ENCODE measurements at regions not wholly inside any gene's neighbourhood (a gene's known extent, or its start where the extent isn't known, plus 50 kb on each side); places are given as distances from the start of the nearest gene placed in this dataset.
"Not testable (repeated sequence)": the region's sequence is repeated elsewhere in the genome, so short reads cannot be mapped to it uniquely, and the experiment has no call there.

- no peak for DNase-seq (ENCODE audit: low read depth in 2 of 2)
These were observed 122.5 kb upstream of the GDNF start for GRCh38 chr5:37962389-37962788.

DNA sequence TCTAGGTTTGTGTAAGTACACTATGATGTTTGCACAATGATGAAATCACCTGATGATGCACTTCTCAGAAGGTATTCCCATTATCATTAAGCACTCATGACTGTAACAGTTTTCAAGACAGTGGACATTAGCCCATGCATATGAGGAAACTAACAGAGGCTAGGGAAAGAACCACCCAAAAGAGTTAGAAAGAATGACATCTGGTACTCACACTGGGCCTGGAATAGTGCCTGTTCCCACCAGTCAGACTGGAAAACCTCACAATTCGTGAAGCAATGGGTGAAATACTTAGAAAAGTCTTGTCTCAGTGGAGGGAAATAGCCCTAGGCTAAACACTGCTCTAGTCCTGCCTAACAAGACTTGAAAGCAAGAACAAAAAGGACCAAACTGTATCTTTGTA, 117.4 kb upstream of the GDNF start:
- no peak for DNase-seq (ENCODE audit: low read depth in 2 of 2)

DNA sequence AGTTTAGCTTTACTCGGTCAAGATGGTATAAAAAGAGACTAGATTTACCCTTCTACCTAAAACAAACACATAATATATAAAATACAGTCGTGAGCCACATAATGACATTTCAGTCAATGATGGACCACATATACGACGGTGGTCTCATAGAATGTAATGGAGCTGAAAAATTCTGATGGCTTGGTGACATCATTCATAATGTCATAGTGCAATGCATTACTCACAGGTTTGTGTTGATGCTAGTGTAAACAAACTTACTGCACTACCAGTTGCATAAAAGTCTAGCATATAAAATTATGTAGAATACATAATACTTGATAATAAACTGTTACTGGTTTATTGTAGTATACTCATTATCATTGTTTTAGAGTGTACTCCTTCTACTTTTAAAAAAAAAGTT, 115.9 kb upstream of the GDNF start:
- no peak for DNase-seq (ENCODE audit: low read depth in 2 of 2)

- DNase-seq (ENCODE audit: low read depth in 2 of 2), result no peak
These were observed 114.7 kb upstream of the GDNF start for GRCh38 chr5:37954561-37954960.

DNA sequence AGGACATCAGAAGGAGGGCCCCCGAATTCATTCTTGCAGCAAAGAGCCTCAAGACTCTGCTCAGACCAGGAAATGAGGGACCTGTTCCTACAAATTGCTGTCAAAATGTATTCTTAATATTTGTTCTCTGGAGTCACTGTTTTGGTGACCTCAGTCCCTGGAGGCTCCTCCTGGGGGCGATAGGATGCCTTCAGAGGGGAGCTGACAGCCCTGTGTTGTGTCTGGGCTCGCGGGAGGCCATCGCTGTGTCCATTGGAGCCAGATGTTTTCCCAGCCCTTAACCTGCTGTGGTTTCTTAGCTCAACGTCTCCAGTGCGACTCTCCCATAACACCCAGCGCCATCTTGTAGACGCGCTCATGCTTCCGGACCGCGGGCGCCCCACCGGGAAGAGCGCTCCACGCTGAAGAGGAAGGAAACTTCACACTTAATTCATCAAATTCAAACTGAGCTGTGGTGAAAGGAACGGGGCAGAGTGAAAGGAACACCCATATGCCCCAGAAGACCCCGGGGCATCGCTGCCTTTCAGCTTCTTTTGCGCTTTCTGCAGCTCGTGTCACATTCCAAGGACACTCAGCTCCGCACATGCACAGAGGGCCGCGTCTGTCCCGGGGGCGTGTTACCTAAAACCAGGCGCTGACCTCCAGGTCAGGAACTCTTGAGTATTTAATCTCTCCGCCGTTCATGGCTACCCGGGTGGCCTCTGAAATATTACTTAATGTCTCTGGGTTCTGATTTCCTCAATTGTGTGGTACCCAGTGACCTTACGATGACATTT, 112.3 kb upstream of the GDNF start:
- DNase-seq (ENCODE audit: low read depth in 2 of 2), result no peak

DNA sequence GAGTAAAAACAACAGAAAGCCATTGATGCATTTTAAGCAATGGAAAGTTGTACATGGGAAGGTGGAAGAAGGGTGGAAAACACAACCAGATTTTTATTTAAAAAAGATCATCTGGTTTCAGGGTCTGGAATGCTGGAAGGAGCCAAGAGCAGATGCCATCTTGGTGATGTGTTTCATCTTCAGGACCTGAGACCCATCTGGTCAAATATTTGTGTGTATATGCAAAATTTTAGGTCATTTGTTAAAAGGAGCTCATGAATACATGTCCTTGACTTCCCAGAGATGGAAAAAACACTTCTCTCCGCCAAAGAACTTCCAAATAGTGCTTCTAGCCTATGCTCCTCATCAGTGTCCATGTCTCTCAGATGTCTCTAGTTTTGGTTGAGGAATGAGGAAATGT, 110.6 kb upstream of the GDNF start:
- no peak for DNase-seq (ENCODE audit: low read depth in 2 of 2)

DNA sequence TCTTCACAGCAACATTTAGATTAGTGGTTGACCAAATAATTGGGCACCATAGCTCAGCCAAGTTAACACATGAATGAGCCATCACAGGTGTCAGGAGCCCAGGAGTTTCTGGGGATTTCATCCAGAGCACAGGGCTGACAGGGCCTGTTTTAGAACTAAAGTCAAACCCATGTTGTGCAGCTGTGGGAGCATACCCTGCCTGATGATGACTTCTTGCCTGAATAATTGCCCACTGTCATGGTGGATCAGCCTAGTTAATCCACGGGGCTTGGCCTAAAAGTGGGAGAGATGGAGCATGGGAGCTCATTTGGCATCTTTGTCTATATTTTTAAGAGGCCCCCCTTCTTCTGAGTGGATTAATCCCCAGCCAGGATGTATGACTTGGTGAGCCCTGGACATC, 105.6 kb upstream of the GDNF start:
- no peak for DNase-seq (ENCODE audit: low read depth in 2 of 2)

- not testable (repeated sequence) for DNase-seq (ENCODE audit: low read depth in 2 of 2)
These were observed 103.3 kb upstream of the GDNF start for GRCh38 chr5:37943136-37943535.

DNA sequence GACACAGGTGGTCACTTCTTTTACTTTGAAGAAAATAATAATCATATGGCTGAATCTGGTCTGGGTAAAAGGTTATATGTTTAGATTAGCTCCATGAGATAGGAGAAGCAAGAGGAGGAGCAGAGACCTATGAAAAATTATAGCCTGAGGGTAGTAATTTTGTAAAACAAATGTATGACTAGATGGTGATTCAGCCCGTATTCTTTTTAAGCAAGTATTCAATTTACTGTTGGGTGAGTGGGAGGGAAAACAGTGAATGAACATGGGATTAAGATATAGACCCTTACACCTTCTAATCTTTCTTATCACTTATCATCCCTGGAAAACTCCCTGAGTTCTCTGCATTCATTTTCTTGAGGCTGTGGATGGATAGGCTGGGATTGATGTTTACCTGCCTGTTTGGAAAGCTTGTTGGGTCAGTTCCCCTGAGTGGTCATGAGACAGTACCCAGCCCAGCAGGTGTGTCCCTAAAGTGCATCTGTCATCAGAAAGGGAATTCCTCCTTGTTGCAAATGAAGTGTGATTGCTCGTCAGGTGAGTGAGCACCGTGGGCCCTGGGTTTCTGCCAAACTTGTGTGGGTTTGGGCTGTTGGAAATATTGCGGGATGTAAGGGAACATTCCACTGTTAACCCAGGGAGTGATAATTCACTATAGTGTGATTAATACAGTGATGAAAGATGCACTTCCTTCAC, 101.2 kb upstream of the GDNF start:
- no peak for DNase-seq (ENCODE audit: low read depth in 2 of 2)

DNA sequence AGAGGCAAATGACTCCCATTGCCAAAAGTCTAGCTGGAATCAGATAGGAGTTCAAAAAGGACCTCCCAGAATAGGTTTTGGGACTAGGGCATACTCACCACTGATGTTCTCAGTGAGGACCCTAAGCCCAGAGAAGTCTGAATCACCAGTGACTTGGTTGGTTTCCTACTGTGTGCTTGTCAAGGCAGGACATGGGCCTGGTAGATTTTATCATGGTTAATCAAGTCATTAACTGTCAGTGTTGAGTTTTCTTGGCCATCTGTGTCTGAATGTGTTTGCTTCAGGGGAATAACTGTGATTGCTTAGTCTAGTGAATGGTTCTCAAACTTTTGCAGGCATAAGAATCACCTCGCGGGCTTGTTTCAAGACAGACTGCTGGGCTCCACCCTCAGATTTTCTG, 99.0 kb upstream of the GDNF start:
- DNase-seq (ENCODE audit: low read depth in 2 of 2), result no peak

- no peak for DNase-seq (ENCODE audit: low read depth in 2 of 2)
These were observed 98.4 kb upstream of the GDNF start for GRCh38 chr5:37938076-37938852.

DNA sequence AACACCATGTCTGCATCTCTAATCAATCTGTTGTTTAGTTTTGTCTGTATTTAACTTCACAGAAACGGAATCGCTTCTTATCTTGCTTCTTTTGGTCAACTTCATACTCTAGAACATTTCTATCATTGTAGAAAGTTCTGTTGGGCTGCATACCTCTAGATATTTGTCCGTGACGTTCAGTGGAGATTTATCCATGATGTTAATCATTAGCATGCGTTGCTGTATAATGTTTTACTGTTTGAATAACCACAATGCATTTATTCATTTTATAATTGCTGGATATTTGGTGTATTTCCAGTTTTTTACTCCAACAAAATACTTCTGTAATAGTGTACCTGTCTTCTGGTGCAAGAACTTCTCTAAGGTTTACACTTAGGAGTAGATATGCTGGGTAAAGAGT, 96.2 kb upstream of the GDNF start:
- DNase-seq (ENCODE audit: low read depth in 2 of 2), result no peak

- DNase-seq (ENCODE audit: low read depth in 2 of 2), result no peak
These were observed 93.7 kb upstream of the GDNF start for GRCh38 chr5:37933576-37933975.

DNA sequence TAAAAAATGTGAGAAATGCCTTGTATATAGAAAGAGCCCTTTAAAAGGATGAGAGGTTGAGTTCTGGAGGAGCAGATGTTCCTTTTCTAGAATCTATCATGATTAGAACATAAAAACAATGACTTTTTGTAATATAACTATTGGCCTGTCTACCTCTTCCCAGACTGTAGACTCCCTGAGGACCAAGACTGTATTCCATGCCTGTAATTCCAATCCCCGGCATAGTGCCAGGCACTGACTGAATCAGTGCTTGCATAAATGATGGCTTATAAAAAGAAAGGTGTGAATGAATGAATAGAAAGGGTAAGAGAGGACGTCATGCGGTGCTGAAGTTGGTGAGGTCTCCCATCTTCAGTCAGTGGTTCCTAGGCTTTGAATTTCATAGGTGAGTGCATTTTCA, 92.6 kb upstream of the GDNF start:
- DNase-seq (ENCODE audit: low read depth in 2 of 2), result no peak

DNA sequence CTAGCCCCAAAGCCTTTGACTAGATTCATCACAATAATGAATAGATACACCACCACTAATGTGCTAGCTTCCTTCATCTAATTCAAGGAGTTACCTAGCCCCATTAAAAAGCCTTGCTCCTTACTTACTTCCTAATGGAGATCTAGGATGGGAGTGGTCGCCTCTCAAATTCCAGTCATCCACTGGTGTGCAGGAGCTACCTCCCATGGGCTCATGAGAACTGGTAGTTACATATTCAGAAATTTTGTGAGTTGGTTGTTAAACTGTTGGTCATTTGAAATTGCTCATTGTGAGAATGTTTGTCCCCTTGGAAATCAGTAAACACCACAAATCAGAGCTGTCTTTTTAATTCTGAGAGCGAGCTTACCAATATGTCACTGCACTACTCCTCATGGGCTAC, 91.7 kb upstream of the GDNF start:
- no peak for DNase-seq (ENCODE audit: low read depth in 2 of 2)

DNA sequence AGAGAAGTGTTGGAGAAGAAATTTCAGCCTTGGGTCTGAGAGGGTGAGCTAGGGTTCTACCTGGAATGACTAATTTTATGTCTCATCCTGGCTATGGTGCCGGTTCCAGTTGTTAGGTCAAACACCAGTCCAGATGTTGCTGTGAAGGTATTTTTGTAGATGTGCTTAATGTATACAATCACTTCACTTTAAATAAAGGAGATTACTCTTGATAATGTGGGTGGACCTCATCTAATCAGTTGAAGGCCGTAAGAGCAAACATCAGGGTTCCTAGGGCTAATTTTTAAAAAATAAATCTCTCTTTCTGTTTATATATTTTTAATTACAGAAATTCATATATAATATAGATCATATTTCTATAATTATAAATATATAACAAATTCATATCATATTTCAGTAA, 90.5 kb upstream of the GDNF start:
- no peak for DNase-seq (ENCODE audit: low read depth in 2 of 2)

DNA sequence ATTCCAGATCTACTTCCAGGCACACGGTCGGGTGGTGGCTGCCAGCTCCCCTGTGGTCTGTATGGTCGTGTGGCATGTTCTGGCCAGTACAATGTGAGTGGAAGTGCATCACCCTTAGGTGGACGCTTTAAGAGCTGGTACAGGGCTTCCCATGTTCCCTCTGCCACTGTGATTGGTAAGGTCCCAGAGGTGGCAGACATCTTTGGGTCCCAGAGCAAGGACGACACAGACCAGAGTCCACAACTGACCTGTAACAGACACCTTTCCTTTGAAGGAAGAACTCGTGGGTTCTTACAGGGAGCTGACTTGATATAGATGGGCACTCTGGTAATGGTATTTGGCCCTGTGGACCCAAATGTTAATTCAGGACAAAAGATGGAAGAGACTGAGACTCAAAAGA, 90.0 kb upstream of the GDNF start:
- no peak for DNase-seq (ENCODE audit: low read depth in 2 of 2)

DNA sequence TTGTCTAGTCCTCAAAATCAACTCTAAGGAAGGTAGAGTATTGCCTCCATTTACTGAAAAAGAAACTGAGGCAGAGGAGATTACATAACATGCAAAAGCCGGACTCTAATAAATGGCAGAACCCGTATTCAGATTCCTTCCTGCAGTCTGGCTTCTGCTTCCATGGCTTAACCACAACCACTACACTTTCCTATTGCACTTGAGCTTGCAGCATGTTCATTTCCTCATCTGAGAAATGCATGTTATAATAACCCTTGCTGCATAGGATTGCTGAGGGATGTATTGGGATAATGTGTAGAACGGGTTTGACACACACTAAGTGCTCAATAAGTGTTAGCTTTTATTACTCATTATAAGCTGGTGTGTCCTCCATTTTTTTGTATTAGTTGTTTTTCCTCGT, 87.9 kb upstream of the GDNF start:
- not testable (repeated sequence) for DNase-seq (ENCODE audit: low read depth in 2 of 2)

DNA sequence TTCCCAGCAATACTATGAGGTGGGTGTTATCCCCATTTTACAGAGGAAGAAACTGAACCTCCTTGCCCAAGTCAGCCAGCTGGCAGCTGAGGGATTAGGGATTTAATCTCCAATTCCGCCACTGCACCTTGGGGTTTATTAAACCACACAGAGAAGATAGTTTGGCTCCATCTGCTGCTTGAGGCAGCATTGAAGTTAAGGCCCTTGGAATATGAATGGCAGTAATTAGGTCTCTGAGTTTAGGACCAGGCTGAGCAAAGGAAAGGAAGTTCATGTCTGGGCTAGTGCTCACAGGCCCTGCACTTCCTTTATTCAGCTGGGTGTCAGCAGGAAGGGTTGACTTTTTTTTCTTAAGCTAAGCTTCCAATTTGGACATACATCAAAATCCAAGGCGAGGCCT, 86.9 kb upstream of the GDNF start:
- no peak for DNase-seq (ENCODE audit: low read depth in 2 of 2)

DNA sequence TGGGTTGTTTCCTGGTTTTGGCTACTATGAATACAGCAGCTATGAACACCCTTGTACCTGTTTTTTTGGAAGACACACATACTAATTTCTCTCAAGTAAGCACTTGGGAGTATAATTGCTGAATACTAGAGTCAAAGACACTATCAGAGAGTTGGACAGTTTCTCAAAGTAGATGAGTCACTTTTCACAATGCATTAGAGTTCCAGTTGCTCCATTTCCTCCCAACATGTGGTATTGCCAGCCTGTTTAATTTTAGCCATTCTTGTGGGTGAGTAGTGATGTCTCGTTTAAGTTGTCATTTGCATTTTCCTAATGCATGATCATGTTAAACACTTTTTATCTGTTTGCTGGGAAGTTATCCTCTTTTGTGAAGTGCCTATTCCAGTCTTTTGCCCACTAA, 81.6 kb upstream of the GDNF start:
- no peak for DNase-seq (ENCODE audit: low read depth in 2 of 2)

DNA sequence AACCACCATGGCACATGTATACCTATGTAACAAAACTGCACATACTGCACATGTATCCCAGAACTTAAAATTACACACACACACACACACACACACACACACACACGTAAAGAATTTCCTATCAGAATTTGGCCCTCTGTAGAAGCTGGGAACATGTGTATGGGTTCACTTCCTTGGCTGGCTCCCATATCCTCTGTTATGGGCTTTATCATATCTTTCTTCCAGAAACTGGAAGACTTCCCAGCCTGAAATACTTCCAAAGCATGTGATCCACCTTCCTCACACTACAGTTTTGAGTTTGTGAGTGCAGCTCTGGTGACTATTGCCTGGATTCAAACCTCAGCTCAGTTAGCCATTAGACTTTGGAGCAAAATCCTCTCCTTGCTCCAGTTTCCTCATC, 78.6 kb upstream of the GDNF start:
- no peak for DNase-seq (ENCODE audit: low read depth in 2 of 2)

DNA sequence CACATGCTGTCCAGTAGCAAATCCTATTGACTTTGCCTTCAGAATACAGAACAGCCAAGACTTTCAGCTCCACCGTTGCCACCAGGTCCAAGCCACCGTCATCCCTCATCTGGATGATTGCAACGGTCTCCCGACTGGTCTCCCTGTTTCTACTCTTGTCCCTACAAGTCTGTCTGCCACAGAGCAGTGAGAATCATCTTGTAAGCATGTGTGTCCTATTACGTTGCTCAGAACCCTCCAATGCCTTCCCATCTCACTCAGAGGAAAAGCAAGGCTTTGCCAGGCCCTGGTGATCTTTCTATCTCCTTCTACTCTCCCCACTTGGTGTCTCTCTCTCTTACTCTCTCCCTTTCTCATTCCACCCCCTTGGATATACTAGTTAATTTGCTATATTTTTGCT, 76.7 kb upstream of the GDNF start:
- DNase-seq (ENCODE audit: low read depth in 2 of 2), result no peak

Measured in activated CD4-positive, alpha-beta T cell treated with anti-CD3 and anti-CD28 coated beads for 24 hours (primary cell).